Naive thymus-derived CD8-positive, alpha-beta T cell (primary cell): ENCODE measurements at regions not wholly inside any gene's neighbourhood (a gene's known extent, or its start where the extent isn't known, plus 50 kb on each side); places are given as distances from the start of the nearest gene placed in this dataset.
"Not testable (repeated sequence)": the region's sequence is repeated elsewhere in the genome, so short reads cannot be mapped to it uniquely, and the experiment has no call there.

Experiments used
- ATAC-seq, 2 donors: fragments of 150-1000 bp; cut with Tn5 transposase in 1 of 2; sonication (Bioruptor Pico), chemical (Tn5 transposase) in 1 of 2; 1 replicate in 1 of 2; 2 replicates in 1 of 2; pipeline ENCODE4 v1.10.0; 2021; ENCODE audit warnings: mild to moderate bottlenecking in 2 of 2, moderate library complexity in 2 of 2
- POLR2A ChIA-PET: fragments of 350-600 bp; sonication (Branson Sonifier 250); formaldehyde crosslinking; loops from one replicate; lab custom pipeline; 2021; ENCODE audit warnings: antibody characterized with exemption; lab: Charles Lee
- DNase-seq, 10 donors: peaks; one replicate each; pipeline versions ENCODE4 v3.0.0 to v3.0.0-alpha.2; 2020 to 2022
- H3K27ac Mint-ChIP-seq, 10 donors: one replicate each; pipeline ENCODE4 v1.8.0; 2020 to 2022; ENCODE audit warnings: mild to moderate bottlenecking in 10 of 10, mixed read lengths in 10 of 10, moderate library complexity in 4 of 10, inconsistent platforms in 1 of 10
- H3K27me3 Mint-ChIP-seq, 5 donors: one replicate each; pipeline ENCODE4 v1.8.0; 2021 to 2022; ENCODE audit warnings: mixed read lengths in 5 of 5
- H3K36me3 Mint-ChIP-seq, 3 donors: one replicate each; pipeline ENCODE4 v1.8.0; 2020 to 2022; ENCODE audit warnings: mixed read lengths in 3 of 3, mild to moderate bottlenecking in 2 of 3, inconsistent platforms in 1 of 3
- H3K4me1 Mint-ChIP-seq, 4 donors: one replicate each; pipeline ENCODE4 v1.8.0; 2021 to 2022; ENCODE audit warnings: mixed read lengths in 4 of 4
- H3K4me3 Mint-ChIP-seq, 10 donors: one replicate each; pipeline ENCODE4 v1.8.0; 2020 to 2022; ENCODE audit warnings: mild to moderate bottlenecking in 10 of 10, mixed read lengths in 10 of 10, moderate library complexity in 6 of 10, inconsistent platforms in 1 of 10
- H3K9me3 Mint-ChIP-seq, 9 donors: one replicate each; pipeline ENCODE4 v1.8.0; 2020 to 2022; ENCODE audit warnings: mixed read lengths in 9 of 9, mild to moderate bottlenecking in 3 of 9, inconsistent platforms in 1 of 9, moderate library complexity in 1 of 9

DNA sequence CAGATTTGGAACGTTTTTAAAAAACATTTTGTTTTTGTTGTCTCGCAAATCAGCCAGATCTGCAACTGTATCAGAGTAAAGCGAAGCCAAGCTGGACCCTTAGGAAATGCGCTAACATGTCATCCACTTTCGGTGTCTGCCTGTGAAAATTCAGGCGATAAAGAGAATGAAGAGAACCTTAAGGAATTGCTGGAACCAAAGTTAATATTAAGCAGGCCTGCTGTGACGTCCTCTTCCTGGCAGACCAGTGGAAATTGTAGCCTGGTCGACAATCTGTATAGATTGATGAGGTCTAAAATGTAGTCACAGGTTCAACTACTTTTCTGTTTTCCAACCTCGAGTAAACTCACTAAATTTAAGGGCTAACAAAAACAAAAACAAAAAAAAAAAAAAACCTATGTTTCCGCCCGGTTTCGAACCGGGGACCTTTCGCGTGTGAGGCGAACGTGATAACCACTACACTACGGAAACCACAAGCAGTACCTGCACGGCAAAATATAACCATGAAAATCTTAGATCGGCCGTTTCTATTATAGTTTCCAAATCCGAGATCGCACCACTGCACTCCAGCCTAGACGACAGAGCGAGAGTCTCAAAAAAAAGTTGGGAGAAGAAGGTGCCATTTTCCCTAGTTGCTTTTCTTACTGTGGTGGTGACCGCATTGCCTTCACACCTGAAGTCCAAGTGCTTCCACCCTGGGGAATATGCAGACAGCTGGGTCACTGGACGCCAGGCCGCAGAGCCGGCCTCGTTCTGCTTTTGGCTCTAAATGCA lies 70.2 kb upstream of the FCGR1A start:
- H3K36me3 Mint-ChIP-seq, H3K27me3 Mint-ChIP-seq, ATAC-seq, POLR2A ChIA-PET, H3K4me1 Mint-ChIP-seq, H3K9me3 Mint-ChIP-seq, H3K27ac Mint-ChIP-seq: not testable (repeated sequence)
- DNase-seq, result peak in 1 of 10 donors; percentile 17
- H3K4me3 Mint-ChIP-seq, result peak overlapping the region in 1 of 10 donors; percentile 26

DNA sequence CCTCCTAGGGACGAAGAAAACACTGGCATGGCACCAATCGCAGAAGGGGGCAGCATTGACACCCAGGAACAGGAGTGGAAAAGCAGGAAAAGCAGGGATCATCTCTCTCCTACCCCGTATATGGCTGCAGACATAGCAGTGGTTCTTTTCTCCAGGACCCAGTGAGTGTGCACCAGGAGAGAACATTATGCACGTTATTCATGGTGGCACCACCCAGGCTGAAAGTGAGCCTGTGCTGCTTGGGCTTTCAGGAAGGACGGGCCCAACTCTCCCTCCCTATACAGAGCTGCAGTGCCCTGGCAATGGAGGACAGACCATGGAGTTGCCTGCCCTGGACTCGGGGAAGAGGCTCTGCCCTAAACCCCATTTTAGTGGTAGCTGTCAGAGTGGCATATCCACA lies 69.0 kb upstream of the FCGR1A start:
- POLR2A ChIA-PET, H3K4me1 Mint-ChIP-seq, H3K9me3 Mint-ChIP-seq, DNase-seq, H3K27me3 Mint-ChIP-seq, H3K4me3 Mint-ChIP-seq, ATAC-seq, H3K36me3 Mint-ChIP-seq, H3K27ac Mint-ChIP-seq: not testable (repeated sequence)

DNA sequence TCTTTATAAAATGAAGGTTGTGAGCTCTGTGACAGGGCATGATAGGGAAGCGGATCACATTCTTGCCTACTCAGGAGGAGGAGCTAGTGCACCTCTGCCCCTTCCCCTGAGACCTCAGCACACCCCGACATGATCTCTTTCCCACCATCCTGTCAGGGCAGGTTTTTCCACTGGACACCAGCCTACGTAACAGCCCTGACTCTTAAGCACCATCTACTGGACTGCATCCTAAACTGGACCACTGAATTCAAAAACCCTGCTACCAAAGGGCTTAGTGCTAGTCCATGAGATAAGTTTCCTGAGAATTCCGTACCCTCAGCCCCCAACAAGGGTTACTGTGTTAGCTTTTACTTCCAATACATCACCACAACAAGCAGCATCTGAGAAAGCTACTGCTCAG lies 68.5 kb upstream of the FCGR1A start:
- H3K9me3 Mint-ChIP-seq, H3K27me3 Mint-ChIP-seq, POLR2A ChIA-PET, H3K4me1 Mint-ChIP-seq, H3K4me3 Mint-ChIP-seq, H3K27ac Mint-ChIP-seq, ATAC-seq, H3K36me3 Mint-ChIP-seq, DNase-seq: not testable (repeated sequence)

DNA sequence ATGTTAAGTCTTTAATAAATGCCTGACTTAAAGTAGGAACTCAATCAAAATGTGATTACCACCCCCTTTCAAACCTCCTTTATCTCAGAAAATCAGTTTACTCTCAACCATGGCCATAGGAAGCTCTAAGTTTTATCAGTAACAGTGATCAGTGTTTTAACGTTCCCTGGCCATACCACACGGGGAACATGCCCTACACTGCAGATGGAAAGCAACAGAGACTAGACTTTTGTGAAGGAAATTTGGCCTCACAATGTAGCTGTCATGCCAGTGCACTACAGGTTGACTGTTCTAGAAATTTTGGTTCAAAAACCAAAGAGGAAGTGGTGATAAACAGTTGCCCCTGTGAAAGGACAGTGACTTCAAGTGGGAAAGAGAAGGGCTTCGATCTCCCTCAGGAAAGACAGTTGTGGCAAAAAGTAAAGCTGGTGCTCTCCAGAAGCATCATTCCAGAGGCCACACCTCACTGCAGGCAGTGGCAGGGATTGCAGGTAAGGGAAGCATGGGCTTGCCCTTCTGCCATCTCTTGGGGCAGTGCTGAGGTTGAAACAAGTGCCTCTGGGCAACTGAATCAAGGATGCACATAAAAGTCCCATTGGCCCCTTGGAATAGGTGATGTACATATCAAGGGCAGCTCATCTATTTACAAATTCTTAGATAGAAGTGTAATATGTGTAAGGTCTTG lies 57.7 kb upstream of the FCGR1A start:
- H3K27me3 Mint-ChIP-seq, H3K36me3 Mint-ChIP-seq, H3K4me3 Mint-ChIP-seq, POLR2A ChIA-PET, H3K4me1 Mint-ChIP-seq, H3K9me3 Mint-ChIP-seq, H3K27ac Mint-ChIP-seq, ATAC-seq, DNase-seq: not testable (repeated sequence)

DNA sequence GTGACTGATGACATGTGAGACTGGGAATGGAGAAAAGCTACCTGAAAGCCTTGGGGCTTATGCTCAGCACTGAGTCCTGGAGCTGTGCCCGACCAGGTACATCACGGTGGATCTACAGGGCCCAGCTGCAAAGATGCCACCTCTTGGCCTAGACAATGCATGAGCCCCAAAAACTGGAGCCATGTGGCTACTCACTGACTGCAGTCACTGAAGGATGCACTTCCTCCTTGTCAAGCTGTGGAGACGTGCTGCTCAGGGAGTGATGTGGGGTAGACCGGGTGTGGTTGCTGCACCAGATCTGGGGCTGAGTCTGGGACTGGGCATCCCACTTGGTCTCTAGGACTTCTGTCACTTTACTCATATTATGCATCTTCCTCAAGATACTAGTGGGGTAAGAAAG lies 55.8 kb upstream of the FCGR1A start:
- POLR2A ChIA-PET, H3K4me1 Mint-ChIP-seq, H3K36me3 Mint-ChIP-seq, H3K27me3 Mint-ChIP-seq, H3K27ac Mint-ChIP-seq, H3K9me3 Mint-ChIP-seq, H3K4me3 Mint-ChIP-seq: not testable (repeated sequence)
- ATAC-seq (peak in 1 of 2 donors; percentile 47), DNase-seq (peak in 1 of 10 donors; percentile 30)

DNA sequence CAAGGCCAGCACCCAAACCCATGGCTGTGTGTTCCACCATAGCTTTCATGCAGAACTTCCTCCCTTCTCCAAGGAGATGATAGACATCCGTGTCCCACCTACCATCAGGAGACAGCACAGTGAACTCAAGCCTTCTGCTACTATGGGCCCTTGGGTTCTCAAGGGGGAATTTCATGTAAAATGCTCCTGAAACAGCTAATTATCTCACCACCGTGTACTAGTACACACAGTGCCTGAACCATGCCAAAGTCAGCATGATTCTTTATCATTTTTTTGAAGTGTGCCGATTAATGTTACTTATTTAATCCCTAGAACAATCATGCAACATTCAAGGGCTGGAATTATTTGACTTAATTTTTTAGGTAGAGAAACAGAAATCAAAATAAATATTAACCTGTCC lies 53.9 kb upstream of the FCGR1A start:
- H3K27ac Mint-ChIP-seq, ATAC-seq, H3K27me3 Mint-ChIP-seq, H3K36me3 Mint-ChIP-seq, H3K4me3 Mint-ChIP-seq, H3K4me1 Mint-ChIP-seq, DNase-seq, POLR2A ChIA-PET, H3K9me3 Mint-ChIP-seq: not testable (repeated sequence)
